HG02571 (cell line): ENCODE measurements at regions not wholly inside any gene's neighbourhood (a gene's known extent, or its start where the extent isn't known, plus 50 kb on each side); places are given as distances from the start of the nearest gene placed in this dataset.

ENCODE experiments used
- ATAC-seq: cut with Tn5 transposase; IDR thresholded peaks from one replicate; pipeline ENCODE4 v1.9.1; 2021; ENCODE audit warnings: mild to moderate bottlenecking, moderate library complexity; ENCODE audit not compliant: unreplicated experiment

GRCh38 chr2:150601280-150602038 is 114.0 kb upstream of the RND3 start:
- ATAC-seq, result no peak

GRCh38 chr2:150599889-150600288 is 112.4 kb upstream of the RND3 start:
- ATAC-seq, result no peak

GRCh38 chr2:150598383-150598782 is 110.9 kb upstream of the RND3 start:
- no peak for ATAC-seq

GRCh38 chr2:150595803-150596470 is 108.5 kb upstream of the RND3 start:
- ATAC-seq, result no peak

- ATAC-seq, result no peak
Measured at GRCh38 chr2:150594299-150594698, 106.8 kb upstream of the RND3 start.

GRCh38 chr2:150591496-150592285 is 104.2 kb upstream of the RND3 start:
- ATAC-seq, result no peak

- ATAC-seq, result no peak
Measured at GRCh38 chr2:150589681-150590080, 102.2 kb upstream of the RND3 start.

- no peak for ATAC-seq
Measured at GRCh38 chr2:150588506-150588870, 101.0 kb upstream of the RND3 start.

GRCh38 chr2:150587547-150588505 is 100.4 kb upstream of the RND3 start:
- ATAC-seq, result no peak

GRCh38 chr2:150586858-150587257 is 99.4 kb upstream of the RND3 start:
- ATAC-seq, result no peak

- ATAC-seq, result no peak
Measured at GRCh38 chr2:150585221-150585971, 97.9 kb upstream of the RND3 start.

- no peak for ATAC-seq
Measured at GRCh38 chr2:150584081-150584480, 96.6 kb upstream of the RND3 start.

GRCh38 chr2:150581717-150582472 is 94.4 kb upstream of the RND3 start:
- no peak for ATAC-seq

GRCh38 chr2:150578481-150578880 is 91.0 kb upstream of the RND3 start:
- ATAC-seq, result no peak

GRCh38 chr2:150575861-150576260 is 88.4 kb upstream of the RND3 start:
- no peak for ATAC-seq

- ATAC-seq, result peak; percentile 92
Measured at GRCh38 chr2:150572961-150573395, 85.5 kb upstream of the RND3 start.

- ATAC-seq, result no peak
Measured at GRCh38 chr2:150572194-150572766, 84.8 kb upstream of the RND3 start.

- no peak for ATAC-seq
Measured at GRCh38 chr2:150571121-150571520, 83.7 kb upstream of the RND3 start.

GRCh38 chr2:150570712-150571111 is 83.2 kb upstream of the RND3 start:
- no peak for ATAC-seq
